GM03348 (cell line): ENCODE measurements at regions not wholly inside any gene's neighbourhood (a gene's known extent, or its start where the extent isn't known, plus 50 kb on each side); places are given as distances from the start of the nearest gene placed in this dataset.
A peak's percentile ranks its signal among the peaks of the same experiment; 100 is the strongest.

Source experiments
- DNase-seq: peaks from one replicate; pipeline ENCODE4 v3.0.0; 2012; ENCODE audit warnings: low spot score

DNA sequence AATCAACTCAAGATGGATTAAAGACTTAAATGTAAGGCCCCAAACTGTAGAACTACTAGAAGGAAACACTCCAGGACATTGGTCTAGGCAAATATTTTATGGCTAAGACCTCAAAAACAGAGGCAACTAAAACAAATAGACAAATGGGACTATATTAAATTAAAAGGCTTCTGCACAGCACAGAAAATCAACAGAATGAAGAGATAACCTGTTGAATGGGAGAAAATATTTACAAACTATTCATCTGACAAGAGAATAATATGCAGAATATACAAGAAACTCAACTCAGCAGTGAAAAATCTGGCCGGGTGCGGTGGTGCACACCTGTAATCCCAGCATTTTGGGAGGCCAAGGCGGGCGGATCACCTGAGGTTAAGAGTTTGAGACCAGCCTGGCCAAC is 84.1 kb upstream of the HNRNPU start:
- DNase-seq: no peak

- no peak for DNase-seq
Observed at GRCh38 chr1:244945109-244945671, 80.8 kb upstream of the HNRNPU start.

DNA sequence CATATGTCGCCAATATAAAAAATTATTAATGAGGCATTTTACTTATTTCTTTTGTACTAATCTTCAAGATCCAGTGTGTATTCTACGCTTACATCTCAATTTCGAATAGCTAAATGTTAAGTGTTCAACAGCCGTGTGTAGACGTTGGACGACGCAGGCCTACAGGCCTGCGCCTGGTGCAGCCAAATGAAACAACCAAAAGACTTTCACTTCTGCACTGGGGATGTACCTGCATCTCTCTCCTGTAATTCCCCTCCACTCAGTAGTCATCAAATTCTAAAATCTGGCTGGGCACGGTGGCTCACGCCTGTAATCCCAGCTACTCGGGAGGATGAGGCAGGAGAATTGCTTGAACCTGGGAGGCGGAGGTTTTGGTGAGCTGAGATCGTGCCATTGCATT is 76.8 kb upstream of the HNRNPU start:
- no peak for DNase-seq

DNA sequence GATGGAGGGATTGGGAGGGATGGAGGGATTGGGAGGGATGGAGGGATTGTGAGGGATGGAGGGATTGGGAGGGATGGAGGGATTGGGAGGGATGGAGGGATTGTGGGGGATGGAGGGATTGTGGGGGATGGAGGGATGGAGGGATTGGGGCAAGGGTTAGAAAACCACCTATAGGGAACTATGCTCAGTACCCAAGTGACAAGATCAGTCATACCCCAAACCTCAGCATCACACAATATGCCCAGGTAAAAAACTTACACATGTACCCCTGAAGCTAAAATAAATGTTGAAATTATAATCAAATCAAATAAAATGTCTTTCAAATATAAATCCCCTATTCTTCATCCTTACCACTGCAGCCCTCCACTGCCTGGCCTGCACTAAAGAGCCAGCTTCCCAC is 72.8 kb upstream of the HNRNPU start:
- no peak for DNase-seq

DNA sequence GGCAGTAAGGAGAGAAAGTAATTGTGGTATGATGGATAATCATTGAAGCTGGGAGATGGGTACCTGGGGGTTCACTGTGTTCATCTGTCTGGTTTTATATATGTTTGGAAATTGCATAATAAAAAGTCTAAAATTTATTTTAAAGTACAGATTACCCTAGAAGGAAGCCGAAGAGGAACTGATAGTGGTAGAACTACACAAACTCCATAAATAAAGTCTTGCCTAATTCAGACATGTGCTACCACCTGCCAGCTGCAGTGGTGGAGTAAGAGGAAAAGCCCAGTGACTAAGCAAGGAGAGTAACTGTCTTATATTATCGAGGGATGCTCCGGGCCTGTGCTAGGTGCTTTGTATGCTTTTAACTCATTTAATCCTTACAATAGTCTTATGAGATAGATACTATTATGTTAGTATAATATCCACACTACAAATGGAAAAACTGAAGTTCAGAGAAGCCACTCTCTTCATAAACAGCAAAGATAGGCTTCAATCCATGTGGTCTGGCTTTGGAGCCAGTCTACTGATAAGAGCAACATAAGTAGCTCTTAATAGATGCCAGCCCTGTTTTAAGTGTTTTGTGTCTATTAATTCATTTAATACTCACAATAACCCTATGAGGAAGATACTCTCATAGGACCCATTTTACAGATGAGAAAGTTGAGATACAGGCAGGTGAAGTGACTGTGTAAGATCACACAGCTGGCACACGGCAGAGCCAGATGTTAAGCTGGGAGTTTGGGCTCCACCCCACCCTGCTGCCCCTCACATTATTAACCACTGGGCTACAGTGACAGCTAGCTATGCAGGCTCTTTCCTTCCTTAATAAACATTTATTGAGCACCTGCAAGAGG is 56.8 kb upstream of the HNRNPU start:
- no peak for DNase-seq

GRCh38 chr1:244919320-244920282 is 55.3 kb upstream of the HNRNPU start:
- no peak for DNase-seq

- DNase-seq: peak; percentile 61
Observed at GRCh38 chr1:244918421-244919319, 54.3 kb upstream of the HNRNPU start.

DNA sequence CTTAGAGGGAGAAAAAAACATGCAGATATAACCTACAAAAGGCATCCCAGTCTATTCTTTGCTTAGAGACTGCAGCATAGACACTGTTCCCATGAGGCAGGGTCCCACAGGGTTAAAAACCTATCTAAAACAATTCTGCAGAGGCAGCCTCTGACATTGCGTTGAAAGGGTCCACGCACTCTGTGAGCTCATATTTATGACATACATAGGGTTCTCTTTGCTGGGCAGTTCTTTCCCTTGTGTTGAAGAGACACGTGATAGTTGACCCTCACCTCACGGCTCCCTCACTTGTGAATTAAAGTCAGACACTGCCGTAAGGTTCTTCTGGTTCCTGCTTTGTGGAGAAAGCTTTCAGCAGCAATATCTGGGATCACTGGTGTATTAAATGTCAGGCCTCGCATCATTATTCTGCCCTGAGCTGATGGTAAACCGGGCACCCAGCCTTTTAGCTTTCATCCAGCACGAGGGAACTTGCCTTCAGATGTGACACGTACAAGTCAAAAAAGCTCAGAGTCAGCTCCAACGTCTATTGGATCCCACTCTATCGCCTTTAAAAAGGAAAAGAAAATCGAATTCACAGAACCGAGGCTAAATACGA is 52.8 kb upstream of the HNRNPU start:
- DNase-seq: no peak

DNA sequence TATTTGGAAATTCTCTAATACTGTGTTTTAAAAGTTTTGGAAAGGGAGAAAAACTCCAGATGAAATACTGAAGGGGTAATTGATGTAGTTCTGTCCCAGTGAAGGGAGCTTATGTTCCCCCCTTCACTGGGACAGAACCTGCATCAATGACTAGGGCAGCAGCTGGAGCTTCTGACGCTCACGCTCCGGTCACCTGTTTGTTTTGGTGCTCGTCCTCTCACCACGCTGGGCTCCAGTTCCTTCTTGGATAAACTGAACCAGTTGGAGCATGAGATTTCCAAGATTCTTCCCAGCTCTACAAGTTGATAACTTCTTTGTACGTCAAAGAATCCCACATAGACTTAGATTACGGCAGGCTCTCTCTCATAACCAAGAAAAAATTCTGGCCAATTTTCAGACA is 51.4 kb upstream of the HNRNPU start:
- no peak for DNase-seq

GRCh38 chr1:244914761-244915160 is 50.4 kb upstream of the HNRNPU start:
- DNase-seq: no peak
